HG03280 (cell line): ENCODE measurements at regions not wholly inside any gene's neighbourhood (a gene's known extent, or its start where the extent isn't known, plus 50 kb on each side); places are given as distances from the start of the nearest gene placed in this dataset.

ENCODE experiments used
- ATAC-seq: cut with Tn5 transposase; IDR thresholded peaks from one replicate; pipeline ENCODE4 v1.9.1; 2021; ENCODE audit warnings: mild to moderate bottlenecking, moderate library complexity; ENCODE audit not compliant: unreplicated experiment

- no peak for ATAC-seq
These were observed 384.1 kb upstream of the PLXNA2 start for GRCh38 chr1:208628022-208628914.

GRCh38 chr1:208631092-208631491 lies 386.9 kb upstream of the PLXNA2 start:
- no peak for ATAC-seq

DNA sequence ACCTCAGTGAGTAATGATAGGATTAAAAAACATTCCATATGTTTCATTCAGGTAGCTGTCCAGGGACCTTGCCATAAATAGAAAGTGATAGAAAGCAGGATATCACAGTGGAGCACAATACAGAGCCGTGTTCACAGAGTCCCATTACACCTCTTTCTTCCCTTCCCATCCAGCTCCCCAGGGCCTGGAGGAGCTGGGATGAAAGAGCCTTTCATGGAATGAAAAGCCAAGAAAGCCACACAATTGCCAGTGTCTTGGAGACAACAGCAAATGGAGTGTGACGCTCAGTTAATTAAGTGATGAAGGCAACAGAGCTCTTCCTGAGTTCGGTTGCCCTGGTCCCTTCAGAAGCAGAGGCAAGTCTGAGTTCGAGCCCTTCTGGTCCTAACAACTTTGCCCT lies 387.3 kb upstream of the PLXNA2 start:
- no peak for ATAC-seq

DNA sequence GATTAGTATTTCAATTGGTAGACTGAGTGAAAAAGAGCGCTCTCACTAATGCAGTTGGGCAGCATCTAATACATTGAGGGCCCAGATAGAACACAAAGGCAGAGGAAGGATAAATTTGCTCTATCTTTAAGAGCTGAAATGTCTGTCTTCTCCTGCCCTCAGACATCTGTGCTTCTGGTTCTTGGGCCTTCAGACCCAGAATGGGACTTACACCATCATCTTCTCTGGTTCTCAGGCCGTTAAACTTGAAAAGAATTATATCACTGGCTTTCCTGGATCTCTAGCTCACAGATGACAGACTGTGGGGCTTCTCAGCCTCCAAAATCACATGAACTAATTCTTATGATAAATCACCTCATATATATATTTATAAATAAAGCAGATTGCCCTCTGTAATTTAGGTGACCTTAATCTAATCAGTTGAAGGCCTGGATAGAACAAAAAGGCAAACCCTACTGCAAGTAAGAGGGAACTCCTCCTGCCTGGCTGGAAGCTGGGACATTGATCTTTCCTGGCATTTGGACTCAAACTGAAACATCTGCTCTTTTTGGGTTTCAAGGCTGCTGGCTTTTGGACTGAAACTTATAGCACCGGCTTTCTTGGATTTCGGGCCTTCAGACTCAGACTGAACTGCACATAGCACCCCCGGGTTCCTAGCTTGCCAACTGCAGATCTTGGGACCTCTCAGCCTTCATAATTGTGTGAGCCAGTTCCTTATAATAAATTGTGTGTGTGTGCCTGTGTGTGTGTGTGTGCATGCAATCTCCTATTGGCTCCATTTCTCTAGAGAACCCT lies 390.4 kb upstream of the PLXNA2 start:
- ATAC-seq: no peak

- ATAC-seq: no peak
These were observed 393.0 kb upstream of the PLXNA2 start for GRCh38 chr1:208637181-208637580.

- ATAC-seq: no peak
These were observed 395.2 kb upstream of the PLXNA2 start for GRCh38 chr1:208639382-208639781.

DNA sequence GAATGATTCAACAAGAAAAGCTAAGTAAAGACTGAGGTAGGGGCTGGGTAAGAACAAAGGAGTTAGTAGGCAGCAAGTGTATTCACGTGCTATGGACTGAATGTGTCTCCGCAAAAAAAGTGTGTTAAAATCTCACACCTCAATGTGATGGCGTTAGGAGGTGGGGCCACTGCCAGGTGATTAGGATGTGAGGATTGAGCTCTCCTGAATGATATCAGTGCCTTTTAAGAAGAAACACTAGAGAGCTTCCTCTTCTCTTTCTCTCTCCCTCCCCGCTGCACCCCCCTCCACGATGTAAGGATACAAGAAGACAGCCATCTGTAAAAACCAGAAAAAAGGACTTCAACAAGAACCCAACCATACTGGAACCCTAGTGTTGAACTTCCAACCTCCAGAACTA lies 396.1 kb upstream of the PLXNA2 start:
- no peak for ATAC-seq

GRCh38 chr1:208641579-208642280 lies 397.5 kb upstream of the PLXNA2 start:
- ATAC-seq: no peak

DNA sequence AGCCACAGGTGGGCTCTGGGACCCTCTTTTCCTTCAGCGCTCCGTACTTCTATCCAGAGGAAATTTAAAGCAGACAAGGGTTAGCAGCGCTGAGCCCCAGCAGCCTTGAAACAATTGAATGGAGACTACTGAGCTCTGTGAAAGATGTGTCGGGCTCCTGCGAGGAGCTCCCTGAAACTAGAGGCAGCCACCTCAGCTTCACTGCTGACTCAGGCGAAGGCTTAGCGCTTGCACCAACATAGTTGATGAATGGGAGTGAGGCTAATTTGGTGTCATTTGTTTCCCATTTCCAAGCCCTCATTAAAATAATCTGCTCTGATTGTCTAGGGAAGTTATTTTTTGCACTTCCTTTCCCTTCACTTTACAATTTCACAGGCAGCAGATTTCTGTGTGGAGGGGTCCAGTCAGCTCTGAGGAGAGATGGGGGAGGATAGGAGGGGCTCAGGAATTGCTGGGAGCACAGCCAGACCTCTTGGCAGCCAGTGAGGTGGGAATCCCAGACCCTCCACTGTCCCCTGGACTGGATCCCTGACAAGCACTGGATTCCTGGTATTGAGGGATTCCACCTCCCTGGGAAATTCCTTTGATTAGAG lies 398.9 kb upstream of the PLXNA2 start:
- no peak for ATAC-seq

DNA sequence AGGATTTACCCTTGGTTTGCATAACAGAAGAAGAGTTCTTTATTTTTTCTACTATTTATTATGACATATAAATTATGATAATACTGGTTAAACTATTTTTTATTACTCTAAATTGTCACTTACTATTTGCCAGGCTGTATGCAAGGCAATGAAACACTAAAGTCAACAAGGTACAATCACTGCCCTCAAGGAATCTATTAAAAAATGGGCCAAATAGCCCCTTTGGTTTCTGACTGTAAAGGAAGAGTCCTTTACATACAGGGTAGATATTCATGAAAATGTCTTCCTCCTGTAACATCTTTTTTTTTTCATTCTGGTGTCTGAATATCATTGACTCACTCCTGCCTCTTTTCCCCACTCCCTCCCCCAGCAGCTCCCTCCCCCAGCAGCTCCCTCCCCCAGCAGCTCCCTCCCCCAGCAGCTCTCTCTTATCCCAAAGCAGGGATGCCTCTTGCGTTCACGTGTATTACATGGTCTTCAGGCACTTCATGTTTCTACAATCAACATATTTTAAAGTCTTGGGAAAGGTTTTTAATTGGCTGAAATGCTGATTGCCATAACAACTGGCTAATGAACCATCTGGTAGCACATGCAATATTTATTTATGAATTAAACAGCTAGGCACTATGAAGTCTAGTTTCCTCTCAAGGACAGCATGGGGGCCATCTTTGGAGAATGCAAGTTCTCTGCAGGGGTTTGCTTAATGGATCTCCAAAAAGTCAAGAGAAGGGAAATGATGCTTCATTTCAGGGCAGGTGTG lies 400.4 kb upstream of the PLXNA2 start:
- ATAC-seq: no peak

DNA sequence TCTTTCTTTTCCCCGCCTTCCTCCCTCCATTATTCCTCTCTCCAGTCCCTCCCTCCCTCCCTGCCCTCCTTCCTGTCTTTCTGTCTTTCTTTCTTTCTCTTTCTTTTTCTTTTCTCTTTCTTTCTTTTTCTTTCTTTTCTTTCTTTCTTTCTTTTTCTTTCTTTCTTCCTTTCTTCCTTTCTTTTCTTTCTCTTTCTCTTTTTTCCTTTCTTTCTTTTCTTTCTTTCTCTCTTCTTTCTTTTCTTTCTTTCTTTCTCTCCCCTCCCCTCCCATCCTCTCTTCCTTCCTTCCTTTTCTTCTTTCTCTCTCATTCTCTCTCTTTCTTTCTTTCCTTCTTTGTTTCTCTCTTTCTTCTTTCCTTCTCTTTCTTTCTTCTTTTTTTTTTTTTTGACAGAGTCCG lies 402.2 kb upstream of the PLXNA2 start:
- ATAC-seq: no peak

DNA sequence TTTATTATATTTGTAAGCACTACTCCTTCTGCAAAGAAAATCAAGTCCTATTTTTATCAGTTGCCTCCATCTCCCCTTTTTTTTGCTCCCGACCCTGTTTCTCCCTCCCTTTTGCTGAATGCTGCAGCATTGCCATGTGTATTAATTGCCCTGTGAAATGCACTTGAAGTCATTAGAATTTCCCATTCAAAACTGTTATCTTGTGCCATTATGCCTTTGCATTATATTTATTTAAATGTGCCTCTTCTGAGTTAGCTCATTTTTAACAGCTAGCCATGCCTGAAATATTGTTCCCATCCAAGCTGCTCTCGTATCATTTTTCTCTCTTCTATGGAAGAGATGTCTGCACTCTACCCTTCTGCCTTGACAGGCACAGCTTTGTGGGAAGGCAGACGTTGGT lies 404.0 kb upstream of the PLXNA2 start:
- no peak for ATAC-seq

DNA sequence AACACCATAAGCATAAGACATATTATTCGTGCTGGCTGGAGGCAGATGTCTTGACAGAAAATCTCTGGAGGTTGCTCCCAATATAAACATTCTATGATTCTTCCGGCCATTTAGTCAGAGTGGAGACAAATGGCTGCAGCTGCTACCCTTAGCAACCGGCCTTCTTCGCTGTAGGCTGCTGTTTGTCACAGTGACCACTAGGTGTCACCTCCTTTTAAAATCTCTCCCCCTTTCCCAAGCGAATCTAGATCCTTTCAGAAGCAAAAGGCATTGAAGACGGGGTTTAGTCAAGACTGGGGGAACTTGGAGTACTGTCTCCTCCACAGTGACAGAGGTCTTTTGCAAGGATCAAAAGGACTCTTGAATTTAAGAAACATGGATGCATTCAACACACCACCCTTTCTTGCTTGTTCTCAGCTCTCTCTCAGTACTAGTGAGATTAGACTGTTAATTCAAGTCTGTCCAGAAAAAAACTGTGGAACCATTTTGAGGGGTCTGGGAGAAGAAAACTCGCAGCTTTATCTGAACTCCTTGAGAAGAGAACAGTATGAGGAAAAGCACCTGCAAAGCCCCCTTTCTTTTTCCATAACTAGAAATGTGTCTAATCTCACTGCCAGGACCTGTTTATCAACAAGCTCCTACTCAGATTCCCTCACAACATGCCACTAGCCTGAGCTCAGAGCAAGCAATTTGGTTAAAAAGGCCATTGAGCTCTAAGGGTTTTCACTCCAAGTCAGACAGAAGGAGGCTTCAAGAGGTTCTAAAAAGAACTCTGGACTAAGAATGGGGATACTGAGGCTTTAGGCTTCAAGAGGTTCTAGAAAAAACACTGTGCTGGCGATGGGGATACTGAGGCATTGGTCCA lies 408.3 kb upstream of the PLXNA2 start:
- peak; percentile 80 for ATAC-seq

GRCh38 chr1:208653426-208653825 lies 409.2 kb upstream of the PLXNA2 start:
- no peak for ATAC-seq

DNA sequence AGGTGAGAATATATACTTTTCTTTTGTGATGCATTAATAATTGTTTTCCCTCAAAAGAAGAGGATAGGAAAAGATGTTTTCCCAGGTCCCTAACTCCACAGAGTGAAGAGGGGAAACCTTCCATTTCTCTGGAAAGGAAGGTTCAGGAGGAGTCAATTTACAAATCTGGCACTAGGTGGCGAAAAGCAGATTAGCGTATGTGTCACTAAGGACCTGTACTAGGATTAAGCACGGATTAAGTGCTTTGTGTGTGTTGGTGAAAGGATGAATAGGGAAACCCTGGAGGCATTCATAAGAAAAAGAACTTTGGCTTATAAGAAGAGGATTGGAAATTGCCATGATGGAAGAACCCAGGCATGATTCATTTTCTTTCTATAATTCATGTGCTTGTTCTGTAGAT lies 410.1 kb upstream of the PLXNA2 start:
- ATAC-seq: no peak

DNA sequence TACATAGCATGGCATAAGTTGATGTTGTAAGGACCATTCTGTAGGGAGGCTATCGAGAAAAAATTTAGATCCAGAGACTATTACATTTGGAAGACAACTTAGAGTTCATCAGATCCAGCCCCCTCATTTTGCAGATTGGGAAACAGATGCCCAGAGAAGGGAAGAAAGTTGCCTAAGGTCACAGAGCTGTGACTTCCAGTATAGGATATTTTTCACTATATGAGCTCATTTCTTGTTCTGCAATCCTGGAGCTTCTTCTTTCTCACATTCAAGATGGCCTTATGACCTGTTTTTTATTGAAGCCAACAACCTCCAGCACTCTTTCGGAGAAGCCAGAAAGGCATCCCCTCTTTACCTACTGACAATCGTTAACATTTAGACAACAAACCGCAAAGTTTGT lies 421.8 kb upstream of the PLXNA2 start:
- ATAC-seq: no peak

DNA sequence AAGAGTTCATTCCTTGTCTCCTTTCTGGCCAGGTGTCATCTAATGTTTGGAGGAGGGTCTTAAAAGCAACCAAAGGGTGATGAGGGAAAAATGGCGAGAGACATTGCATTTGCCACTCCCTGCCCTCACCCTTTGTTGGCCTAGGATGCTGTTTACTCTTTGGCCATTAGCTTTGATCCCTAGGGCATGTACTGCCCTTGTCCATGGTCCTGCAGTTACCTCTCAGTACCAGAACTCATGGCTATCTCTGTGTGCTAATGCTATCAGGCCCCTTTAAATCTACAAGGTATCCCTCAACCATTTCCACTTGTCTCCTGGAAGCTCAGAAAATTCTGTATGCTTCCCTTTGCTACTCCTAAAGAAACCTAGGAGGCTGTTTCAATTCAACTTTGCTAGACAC lies 424.8 kb upstream of the PLXNA2 start:
- ATAC-seq: no peak

DNA sequence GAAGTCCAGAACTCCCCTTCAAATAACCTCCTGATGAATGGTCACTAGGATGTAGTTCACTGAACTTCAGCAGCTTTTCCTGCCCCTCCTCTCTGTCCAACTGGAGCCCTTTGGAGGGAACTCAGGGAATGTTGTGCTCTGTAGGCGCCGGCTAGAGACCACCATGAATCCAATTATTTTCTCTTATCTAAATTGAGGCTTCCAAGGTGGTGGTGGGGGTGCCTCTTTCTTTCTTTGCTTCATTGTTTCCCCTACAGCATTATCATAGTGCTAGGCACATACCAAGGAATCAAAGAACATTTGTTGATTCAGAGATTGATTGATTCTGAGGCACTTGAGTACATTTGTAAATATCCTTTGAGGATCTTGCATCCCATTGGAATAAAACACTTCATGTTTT lies 426.6 kb upstream of the PLXNA2 start:
- ATAC-seq: no peak

DNA sequence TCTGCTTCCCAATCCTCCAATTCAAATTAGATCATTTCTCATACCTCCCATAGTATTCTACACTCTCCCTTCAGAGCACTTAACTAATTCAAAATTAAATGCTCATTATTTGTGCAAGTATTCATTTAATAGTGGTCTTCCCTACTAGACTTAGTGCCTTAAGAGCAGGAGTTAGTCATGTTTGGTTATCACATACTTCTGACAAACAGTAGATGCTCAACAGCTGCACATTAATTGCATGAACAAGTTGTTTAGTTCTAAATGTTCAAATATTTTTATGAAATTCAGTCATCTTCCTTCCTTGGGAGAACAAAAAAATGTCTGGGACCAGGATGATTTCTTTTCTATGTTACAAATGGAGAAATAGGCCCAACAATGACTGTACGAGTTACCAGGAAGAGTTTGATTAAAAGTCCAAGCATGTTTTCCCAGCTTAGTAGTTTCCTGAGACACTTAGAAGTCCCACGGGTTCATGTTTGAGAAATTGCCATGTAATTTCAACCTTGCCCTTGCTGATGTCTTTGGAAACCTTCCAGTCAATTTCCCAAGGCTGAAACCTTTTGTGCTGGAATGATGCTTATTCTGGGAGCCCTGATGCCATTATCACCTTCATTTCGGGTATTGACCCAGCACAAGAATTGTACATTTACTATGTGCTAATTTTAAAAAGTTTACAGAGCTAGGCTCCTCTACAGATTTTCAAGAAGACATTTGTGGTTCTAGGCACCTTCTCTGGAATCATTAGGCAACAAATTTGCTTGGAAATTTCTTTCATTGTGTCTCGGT lies 437.9 kb upstream of the PLXNA2 start:
- ATAC-seq: no peak
